Cardiac fibroblast (primary cell): ENCODE measurements at regions not wholly inside any gene's neighbourhood (a gene's known extent, or its start where the extent isn't known, plus 50 kb on each side); places are given as distances from the start of the nearest gene placed in this dataset.
"Not testable (repeated sequence)": the region's sequence is repeated elsewhere in the genome, so short reads cannot be mapped to it uniquely, and the experiment has no call there.

Experiments used
- DNase-seq, 2 donors: peaks; one replicate each; pipeline versions ENCODE4 v3.0.0 to v3.0.0-alpha.2; 2010; ENCODE audit warnings: low read depth in 2 of 2
- H3K4me3 ChIP-seq, 2 donors: replicated peaks in 1 of 2; 1 replicate in 1 of 2; 2 replicates in 1 of 2; pipeline ENCODE4 v1.5.1; 2011; ENCODE audit warnings: low read depth in 2 of 2, low read length in 2 of 2, mild to moderate bottlenecking in 2 of 2, moderate library complexity in 1 of 2
- CTCF ChIP-seq: IDR thresholded peaks from one replicate; pipeline ENCODE4 v1.5.1; 2011; ENCODE audit warnings: low read depth, mild to moderate bottlenecking, low read length, inconsistent platforms

- DNase-seq: no peak
- no peak overlapping the region for H3K4me3 ChIP-seq
- TF ChIP-seq CTCF: no peak
Observed at GRCh38 chr13:69618838-69619237, 488.8 kb upstream of the ATXN8OS start.

GRCh38 chr13:69618393-69618792 is 489.2 kb upstream of the ATXN8OS start:
- no peak for DNase-seq
- TF ChIP-seq CTCF: no peak
- no peak overlapping the region for H3K4me3 ChIP-seq

GRCh38 chr13:69617587-69617986 is 490.0 kb upstream of the ATXN8OS start:
- no peak overlapping the region for H3K4me3 ChIP-seq
- DNase-seq: no peak
- no peak for TF ChIP-seq CTCF

GRCh38 chr13:69616396-69616795 is 491.2 kb upstream of the ATXN8OS start:
- no peak for TF ChIP-seq CTCF

GRCh38 chr13:69615055-69615454 is 492.6 kb upstream of the ATXN8OS start:
- not testable (repeated sequence) for DNase-seq, H3K4me3 ChIP-seq

More at GRCh38 chr13:69616396-69616795, 491.2 kb upstream of the ATXN8OS start:
- H3K4me3 ChIP-seq: no peak overlapping the region
- no peak for DNase-seq

- no peak for TF ChIP-seq CTCF
- H3K4me3 ChIP-seq: no peak overlapping the region
- no peak for DNase-seq
Observed at GRCh38 chr13:69604698-69605097, 502.9 kb upstream of the ATXN8OS start.

GRCh38 chr13:69603144-69603853 is 504.3 kb upstream of the ATXN8OS start:
- no peak for DNase-seq
- no peak for TF ChIP-seq CTCF
- no peak overlapping the region for H3K4me3 ChIP-seq
